Loucy (cell line): ENCODE measurements at regions not wholly inside any gene's neighbourhood (a gene's known extent, or its start where the extent isn't known, plus 50 kb on each side); places are given as distances from the start of the nearest gene placed in this dataset.

ENCODE experiments used
- EZH2phosphoT487 ChIP-seq: fragments of 200-600 bp; IDR thresholded peaks from 2 replicates; pipeline ENCODE4 v1.6.1; 2018; ENCODE audit warnings: antibody characterized with exemption, mild to moderate bottlenecking, moderate library complexity, borderline replicate concordance
- TF ChIP-seq, protein P1 (sequence below): fragments of 200-600 bp; sonication (generic); conservative IDR thresholded peaks from 2 replicates; pipeline ENCODE4 v1.5.1; 2014; ENCODE audit warnings: mild to moderate bottlenecking, antibody characterized with exemption, low read length

DNA sequence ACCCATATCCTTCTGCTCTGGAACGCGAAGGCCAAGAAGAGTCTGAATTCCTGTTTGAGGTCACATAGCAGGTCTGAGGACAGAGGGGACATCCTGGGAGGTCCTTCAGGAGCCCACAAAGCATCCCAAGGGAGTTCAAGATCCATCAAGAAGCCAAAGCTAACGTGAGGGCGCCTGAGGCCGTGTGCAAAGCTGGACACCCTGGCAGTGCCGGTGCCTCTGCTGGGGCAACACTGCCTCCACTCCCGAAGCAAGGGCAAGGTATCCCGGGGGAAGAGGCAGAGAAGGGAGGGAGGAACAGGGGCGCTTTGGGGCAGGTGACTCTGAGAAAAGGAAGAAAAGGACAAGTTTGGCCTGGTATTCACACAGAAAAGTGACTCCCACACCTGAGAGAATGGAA lies 50.3 kb upstream of the CDON start:
- TF ChIP-seq, protein P1, sequence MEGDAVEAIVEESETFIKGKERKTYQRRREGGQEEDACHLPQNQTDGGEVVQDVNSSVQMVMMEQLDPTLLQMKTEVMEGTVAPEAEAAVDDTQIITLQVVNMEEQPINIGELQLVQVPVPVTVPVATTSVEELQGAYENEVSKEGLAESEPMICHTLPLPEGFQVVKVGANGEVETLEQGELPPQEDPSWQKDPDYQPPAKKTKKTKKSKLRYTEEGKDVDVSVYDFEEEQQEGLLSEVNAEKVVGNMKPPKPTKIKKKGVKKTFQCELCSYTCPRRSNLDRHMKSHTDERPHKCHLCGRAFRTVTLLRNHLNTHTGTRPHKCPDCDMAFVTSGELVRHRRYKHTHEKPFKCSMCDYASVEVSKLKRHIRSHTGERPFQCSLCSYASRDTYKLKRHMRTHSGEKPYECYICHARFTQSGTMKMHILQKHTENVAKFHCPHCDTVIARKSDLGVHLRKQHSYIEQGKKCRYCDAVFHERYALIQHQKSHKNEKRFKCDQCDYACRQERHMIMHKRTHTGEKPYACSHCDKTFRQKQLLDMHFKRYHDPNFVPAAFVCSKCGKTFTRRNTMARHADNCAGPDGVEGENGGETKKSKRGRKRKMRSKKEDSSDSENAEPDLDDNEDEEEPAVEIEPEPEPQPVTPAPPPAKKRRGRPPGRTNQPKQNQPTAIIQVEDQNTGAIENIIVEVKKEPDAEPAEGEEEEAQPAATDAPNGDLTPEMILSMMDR: no peak
- TF ChIP-seq EZH2phosphoT487: no peak
